Nucleus accumbens (tissue), 56 donors: ENCODE measurements at regions not wholly inside any gene's neighbourhood (a gene's known extent, or its start where the extent isn't known, plus 50 kb on each side); places are given as distances from the start of the nearest gene placed in this dataset.

ENCODE experiments used
- DNase-seq, 56 donors: peaks; one replicate each; lab custom pipeline; 2025; lab: John Stamatoyannopoulos, UW

DNA sequence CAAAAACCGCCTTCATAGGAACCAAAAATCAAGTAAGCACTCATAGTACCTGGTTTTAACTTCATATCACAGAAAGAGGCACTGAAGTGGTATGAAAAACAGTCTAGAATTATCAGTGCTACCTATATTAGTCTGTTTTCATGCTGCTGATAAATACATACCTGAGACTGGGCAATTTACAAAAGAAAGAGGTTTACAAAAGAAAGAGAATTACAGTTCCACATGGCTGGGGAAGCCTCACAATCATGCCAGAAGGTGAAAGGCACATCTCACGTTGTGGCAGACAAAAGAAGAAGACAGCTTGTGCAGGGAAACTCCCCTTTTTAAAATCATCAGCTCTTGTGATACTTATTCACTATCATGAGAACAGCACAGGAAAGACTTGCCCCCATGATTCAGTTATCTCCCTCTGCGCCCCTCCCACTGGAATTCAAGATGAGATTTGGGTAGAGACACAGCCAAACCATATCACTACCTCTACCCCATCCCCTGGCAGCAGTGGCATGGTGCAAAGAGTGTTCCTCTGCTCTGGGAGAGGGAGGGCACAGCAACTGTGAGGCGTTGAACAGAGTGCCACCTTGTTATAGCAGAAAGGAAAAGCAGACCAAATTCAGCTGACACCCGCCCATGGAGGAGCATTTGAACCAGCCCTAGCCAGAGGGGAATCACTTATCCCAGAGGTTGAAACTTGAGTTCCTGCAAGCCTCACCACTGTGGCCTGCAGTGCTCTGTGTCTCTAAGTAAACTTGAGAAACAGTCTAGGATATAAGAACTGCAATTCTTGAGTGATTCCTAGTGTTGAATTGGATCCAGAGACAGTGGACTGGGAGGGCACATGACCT lies 61.9 kb upstream of the PTPRZ1 start:
- no peak for DNase-seq

DNA sequence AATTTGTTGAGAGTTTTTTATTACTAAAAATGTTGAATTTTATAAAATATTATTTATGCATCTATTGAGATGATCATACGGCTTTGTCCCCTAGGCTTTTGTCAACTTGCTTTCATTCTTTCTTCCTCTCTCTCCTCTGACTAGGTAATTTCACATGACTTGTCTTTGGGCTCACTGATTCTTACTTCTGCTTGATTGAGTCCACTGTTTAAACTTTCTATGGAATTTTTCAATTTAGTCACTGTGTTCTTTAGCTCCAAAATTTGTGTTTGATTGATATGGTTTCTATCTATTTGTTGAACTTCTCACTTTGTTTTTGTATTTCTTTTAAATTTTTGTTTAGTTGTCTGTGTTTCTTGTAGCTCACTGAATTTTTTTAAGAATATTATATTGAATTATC lies 65.9 kb upstream of the PTPRZ1 start:
- DNase-seq, result no peak

DNA sequence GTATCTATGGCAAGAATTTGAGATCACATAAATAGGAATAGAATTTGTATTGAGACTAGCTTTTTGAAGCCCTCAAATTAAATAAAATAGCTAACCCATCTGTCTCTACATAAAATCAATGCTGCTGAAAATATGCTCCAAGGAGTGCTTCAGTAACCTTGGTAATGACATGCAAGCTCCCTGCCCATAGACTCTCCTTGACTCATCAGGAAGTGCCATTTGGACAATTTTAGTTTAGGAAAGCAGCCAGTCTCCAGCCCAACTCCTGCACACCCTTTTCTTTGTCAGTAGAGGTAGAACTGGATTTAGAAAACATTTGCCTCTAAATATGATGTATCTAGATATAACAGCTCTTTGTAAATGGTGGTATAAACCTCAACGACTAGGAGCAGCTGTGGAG lies 69.9 kb upstream of the PTPRZ1 start:
- DNase-seq, result no peak

DNA sequence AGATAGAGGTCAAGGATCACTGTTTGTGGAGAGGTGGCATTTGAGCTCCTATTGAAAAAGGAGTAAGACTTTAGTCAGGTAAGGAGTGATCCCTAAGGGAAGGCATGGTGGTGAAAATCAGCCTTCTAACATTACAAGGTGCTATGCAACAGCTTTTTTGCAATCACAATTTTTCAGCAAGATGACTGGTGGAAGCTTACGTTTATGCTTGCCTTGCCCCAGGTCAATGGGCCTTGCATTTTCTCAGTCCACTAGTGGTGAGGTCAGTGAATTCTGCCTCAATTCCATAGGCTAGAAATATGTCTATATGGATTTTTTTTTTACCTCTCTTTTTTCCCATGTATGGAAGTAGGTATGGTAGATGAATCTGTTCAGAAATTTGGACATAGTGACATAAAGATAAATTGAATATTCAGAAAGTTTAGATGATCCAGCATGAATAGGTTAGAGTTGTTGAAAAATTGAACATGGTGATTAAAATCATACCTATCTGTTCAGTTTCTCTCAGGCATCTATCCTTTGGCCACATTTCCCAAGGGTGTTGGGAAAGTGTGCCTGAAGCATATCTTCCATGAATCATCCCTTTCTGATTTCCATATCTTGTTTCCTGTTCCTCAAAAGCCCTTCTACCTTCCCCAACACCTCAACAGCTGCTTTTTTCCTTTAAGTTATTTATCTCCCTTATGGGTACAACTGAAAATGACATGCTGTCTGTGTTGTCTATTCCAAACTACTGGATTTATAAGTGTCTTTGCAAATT lies 71.9 kb upstream of the PTPRZ1 start:
- no peak for DNase-seq

DNA sequence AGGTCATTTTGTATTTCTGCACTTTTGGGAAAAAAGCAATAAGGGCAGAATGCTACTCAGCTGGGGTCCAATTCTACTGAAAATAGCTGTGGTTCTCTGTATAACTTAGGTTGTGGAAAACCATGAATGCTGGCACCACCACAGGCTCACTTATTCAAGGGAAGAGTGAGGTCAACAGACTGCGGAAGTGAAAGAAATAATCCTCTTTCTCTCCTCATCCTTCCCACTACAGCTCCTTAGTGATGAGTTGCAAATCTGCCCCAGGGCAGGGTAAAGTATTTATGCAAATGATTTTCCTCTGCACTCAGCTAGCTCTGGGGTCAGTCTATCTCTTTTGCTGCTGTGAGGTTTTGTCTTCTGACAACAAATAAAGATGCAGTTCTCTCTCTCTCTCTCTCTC lies 74.1 kb upstream of the PTPRZ1 start:
- DNase-seq, result peak in 12 of 56 donors; percentile 0 to 31 (median 6)

DNA sequence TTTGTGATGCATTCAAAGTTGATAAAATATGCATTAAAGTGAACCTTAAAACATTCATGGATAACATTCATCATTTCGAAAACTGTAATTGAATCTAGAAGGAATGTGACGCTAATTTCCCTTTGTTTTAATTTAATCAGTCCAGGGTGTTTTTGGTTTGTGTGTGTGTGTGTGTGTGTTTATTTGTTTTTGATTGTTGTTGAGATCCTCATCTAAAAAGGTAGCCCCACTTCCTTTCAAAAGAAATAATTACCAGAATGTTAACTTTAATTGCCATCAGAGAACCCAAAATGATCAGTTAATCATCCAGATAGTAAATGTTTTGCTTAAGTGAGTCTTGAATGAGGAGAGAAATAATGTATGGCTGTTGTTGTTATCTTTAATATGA lies 74.5 kb upstream of the PTPRZ1 start:
- DNase-seq, result no peak

DNA sequence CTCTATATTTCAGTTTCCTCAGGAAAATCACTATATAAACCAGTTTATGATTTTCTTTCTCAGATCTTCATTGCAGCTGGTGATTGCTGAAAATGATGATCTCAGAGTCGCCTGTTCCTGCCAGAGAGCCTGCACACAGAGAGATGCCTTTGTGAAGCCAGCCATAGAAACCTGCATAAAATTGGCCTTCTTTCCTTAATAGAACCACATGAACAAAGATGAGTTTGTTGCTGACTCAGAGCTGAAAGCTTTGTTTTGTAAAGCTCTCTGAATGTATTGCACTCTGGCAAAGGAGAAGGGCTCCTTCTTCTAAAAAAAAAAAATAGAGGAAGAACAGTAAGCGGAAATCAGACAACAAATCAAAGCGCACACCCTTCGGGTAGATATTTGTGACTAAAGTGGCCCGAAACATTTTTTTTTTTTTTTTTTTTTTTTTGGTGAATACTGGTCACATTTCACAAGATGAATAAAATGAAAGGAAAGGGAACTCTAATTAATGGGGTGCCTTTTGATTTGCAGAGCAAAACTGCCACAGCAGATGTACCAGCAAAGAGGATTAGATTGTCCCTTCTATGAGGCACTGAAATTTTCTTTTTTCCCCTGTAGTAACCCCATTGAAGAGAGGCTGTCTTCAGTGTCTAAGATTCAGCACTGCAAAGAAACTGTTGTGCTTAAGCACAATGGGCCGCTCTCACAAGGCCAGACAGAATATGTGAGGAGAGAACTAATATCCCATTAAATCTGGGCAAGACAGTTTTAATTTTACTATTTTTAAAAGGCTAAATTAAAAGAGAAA lies 75.1 kb upstream of the PTPRZ1 start:
- peak in 46 of 56 donors; percentile 3 to 82 (median 44) for DNase-seq

DNA sequence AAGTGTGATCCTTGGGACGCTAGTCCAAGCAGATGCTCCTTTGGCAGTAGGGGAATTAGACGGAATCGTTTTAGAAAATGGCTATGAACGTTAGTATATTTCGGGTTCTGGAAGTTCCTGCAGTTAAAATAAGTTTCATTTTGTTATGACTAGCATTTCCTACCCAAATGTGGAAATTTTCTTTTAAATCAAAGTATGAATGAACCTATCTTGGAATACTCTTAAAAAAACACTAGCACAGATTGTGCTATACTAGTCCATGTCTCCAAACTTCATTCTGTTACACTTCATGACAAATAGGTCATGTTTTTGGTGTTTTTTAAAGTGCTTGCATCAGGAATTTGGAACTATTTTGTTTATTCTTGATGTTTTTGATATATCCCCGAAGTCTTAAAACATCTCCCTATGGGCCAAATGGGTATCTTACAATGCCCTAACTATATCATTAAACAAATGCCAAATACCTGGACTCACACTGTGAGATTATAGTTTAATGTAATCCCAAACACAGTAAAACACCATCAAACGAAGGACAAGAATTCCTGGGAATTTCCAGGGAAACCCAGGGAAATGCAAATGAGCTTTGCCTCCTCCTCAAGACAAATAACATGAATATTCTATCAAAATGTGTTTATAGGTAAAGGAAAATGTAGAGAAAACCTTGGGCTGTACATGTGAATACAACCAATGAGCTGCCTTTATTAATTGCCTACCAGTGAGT lies 75.9 kb upstream of the PTPRZ1 start:
- no peak for DNase-seq

DNA sequence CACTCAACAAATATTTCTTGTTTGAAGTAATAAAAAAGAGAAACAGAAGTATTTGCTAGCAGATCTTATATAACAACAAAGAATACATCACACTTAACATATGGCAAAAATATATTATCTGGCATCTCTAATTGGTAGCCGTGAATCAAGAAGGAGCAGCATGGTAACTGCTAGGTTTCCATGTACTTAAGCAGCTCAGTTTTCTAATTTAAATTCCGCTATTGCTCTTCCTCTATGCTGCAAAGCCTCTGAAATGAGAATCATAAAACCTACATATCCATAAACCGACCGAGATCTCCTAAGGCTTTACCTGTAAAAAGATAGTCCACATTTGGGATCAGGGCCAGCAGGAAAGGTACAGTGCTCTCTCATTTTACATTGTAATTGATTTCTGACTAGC lies 76.6 kb upstream of the PTPRZ1 start:
- no peak for DNase-seq

DNA sequence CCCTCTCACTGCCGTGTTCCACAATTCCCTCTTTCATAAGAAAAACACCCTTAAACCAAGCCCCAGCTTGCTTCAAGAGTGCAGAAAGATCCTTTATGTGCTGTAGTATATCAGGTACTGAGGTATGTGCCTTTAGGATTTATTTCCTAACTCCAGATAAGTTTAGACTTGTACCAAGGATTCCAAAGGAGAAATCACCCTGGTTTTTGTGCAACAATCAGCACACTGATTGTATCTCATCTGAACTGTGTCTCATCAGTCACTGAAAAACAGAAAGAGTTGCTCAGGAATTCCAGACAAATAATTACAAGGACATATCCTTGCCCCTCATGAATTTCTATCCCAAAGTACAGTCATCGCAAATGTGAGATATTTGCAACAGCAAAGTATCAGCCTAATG lies 77.2 kb upstream of the PTPRZ1 start:
- no peak for DNase-seq

DNA sequence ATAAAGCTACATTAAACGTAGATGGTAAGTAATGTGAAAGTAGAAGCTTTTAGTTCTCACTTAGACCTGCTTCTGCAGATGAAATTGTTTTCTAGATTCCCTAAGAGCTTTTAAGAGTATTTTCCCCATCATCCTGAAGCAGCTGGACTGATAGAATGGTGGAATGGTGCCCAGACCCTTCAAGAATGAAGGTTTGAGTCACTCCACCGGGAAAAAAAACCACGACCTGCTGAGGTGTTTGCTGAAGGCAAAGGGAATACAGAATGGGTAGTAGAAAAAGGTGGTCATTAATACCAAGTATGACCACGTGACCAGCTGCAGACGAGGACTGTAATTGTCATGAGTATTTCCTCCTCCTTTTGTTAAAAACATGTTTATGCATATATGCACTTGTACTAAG lies 79.2 kb upstream of the PTPRZ1 start:
- no peak for DNase-seq

DNA sequence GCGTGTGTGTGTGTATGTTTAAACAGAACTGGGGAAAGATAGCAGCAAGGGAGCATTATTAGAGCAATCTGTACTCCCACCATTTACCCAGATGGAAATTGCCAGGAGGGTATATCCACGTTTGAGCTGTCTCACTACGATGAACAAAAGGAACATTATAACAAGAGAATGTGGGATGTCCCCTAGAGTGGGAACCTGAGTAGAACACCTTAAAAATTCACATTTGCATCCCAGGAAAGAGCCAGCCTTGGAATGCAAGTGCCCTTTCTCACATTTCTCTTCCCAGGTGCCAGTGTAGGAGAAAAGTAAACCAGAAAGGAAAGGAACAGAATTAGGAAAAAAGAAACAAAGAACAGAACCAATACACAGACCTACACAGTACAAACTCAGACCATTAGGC lies 95.3 kb upstream of the PTPRZ1 start:
- no peak for DNase-seq

DNA sequence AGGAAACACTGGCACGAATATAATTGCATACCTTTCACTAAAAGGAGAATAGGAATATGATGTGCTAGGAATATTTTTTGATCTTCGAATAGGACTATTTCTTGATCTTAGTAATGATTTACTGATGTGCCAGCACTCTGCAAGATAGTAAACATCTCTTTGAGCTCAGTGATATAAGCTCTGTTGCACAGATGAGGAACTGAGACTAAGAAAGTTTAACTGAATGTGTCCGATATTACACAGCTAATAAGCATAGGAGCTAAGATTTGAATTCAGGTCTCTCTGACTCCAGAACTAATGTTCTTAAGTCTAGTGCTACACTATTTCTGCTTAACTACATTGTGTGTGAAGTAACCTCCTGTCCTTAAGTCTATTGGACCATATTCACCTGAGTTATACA lies 98.4 kb upstream of the PTPRZ1 start:
- no peak for DNase-seq

DNA sequence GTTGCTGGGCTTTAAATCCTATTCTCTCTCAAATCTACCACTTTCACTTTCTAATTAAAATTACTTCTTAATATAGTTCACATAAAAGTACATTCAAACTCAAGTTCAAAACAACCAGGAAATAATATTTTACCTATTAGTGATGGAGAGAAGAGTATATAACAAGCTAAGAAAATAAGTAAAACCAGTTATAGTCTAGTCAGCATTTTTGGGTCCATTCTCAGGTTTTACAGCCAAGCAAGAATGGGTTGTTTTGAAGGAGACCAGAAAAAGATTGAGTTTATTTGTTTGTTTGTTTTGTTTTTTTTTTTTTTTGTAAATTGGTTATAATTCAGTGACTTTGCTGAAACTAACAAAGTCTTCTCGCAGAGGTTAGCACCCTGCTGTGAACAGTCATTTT lies 106.3 kb upstream of the PTPRZ1 start:
- DNase-seq, result no peak

DNA sequence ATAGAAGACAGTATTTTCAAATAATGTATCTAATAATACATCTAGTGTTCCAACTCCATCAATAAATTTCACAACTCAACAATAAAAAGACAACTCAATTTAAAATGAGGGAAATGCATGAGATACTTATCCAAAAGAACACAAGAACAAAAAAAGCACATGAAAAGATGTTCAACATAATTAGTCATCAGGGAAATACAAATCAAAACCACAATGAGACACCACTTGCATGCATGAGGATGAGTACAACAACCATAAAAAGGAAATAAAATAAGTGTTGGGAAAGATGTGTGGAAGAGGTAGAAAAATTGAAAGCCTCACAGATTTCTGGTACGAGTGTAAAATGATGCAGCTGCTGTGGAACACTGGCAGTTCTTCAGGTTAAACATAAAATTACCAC lies 111.6 kb upstream of the PTPRZ1 start:
- no peak for DNase-seq

DNA sequence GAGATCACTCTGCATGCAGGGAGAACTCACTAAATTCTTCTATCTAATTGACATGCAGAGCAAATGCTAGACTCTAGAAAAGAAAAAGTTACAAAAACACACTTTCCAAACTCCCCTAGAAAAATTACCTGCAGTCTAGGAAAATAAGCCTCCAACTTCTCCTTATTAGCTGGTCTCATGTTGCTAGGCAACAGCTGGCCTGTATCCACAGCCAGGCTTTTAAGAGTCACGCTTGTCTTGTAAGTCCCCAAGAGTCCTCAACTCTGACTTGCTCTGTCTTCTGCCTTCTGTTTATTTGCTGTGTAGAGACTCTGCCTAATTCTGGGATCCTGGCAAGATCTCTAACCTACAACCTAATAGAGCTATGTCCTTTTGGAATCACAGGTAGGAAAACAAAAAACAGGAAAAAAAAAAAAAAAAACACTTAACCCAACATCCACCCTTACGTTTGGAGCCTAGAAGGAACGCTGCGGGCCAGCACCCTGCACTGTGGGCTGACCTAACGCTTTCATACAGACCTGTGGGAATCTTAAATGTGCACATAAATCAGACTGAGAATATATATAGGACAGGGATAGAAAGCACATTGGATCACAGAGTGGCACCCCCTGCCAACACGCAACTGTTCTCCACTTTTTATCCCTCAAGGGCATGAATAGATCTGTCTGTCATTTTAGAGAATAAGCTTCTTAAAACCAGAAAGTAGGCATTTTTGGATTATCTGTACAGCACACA lies 117.0 kb upstream of the PTPRZ1 start:
- DNase-seq, result peak in 13 of 56 donors; percentile 0 to 32 (median 7)

DNA sequence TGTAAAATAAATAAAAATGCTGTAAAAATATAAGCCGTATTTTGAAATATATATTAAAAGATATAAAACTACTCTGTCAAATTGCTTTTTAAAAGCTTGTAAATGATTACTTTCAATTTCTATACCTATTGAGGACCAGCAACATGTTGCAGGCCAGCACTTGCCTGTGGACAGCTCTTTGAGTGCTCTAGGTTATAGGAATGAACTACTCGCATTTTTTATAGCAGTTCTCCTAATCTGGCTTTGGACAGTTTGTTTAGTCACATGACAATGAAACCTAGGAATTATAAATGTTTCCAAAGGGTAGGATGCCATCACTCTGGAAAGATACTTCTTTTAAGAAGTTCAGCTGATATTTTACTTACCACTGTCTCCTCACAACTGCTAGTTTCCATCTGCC lies 117.7 kb upstream of the PTPRZ1 start:
- no peak for DNase-seq

DNA sequence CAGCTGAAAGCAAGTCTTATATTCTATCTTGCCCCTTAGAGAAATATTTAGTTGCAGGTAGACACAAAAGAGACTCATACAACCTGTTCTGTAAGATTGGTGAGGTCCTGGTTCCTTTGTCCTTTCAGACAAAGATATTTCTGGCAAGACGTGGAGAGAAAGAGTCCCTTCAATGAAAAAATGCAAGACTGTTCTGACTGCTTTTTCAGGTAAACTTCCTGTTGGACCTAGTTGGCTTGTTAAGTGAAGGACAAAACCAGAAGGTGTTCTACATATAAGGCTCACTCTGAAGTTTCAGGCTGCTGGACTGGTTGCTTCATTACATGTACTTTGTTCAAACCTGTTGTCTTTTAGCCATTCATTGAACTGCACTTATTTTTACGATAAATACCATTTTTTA lies 119.0 kb upstream of the PTPRZ1 start:
- DNase-seq, result no peak

DNA sequence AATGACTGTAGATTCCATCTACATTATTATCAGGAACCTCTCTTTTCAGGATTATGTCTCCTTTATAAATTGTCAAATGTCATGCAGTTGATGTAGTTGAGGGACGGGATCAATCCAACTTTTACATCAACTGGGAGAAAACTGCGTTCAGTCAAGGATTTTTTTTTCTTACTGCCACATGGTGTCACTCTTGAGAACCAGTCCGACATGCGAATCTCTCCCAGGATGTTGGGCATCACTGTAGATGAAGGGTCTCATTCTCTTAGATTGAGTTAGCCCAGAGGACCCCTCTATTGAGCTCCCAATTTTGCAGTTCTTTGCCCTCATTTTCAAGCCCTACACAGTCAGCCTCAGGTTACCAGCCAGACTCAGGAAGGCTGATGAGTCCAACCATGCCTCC lies 120.3 kb upstream of the PTPRZ1 start:
- DNase-seq, result no peak

DNA sequence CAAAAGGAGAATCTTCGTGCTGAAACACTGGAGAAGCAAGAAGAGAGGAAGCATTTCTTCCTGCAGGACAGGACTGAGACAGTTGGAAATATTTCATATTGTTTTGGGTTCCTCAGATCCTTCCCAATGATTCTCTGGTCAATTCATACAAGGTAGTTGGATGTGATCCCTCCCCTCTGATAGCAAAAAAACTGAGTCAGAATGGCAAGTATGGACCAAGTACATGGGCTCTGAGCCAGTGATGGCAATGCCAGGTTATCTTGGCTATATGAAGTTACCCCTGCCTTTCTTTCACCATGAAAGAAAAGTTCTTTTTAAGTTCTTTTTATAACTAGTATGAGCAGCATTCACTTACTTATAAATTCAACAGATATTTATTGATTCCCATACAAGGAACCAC lies 124.4 kb upstream of the PTPRZ1 start:
- no peak for DNase-seq
